Small intestine (tissue), 7 donors: ENCODE measurements at regions not wholly inside any gene's neighbourhood (a gene's known extent, or its start where the extent isn't known, plus 50 kb on each side); places are given as distances from the start of the nearest gene placed in this dataset.
"Not testable (repeated sequence)": the region's sequence is repeated elsewhere in the genome, so short reads cannot be mapped to it uniquely, and the experiment has no call there.

Experiments used
- DNase-seq, 2 donors: peaks; one replicate each; pipeline versions ENCODE4 v3.0.0 to v3.0.0-alpha.2; 2013
- FAIRE-seq: peaks from 2 replicates; lab custom pipeline; 2012; peaks lifted over from hg19 to GRCh38; lab: Jason Lieb, UNC
- H3K27ac ChIP-seq, 3 donors: one replicate each; pipeline ENCODE4 v1.5.1; 2013; ENCODE audit warnings: low read length in 2 of 3, mild to moderate bottlenecking in 2 of 3, control low read depth in 1 of 3, inconsistent platforms in 1 of 3, low read depth in 1 of 3, moderate library complexity in 1 of 3
- H3K27me3 ChIP-seq, 3 donors: one replicate each; pipeline ENCODE4 v1.6.1; 2013; ENCODE audit warnings: low read length in 3 of 3, inconsistent platforms in 1 of 3; ENCODE audit not compliant: control insufficient read depth in 3 of 3, insufficient read depth in 3 of 3
- H3K36me3 ChIP-seq, 3 donors: one replicate each; pipeline ENCODE4 v1.6.1; 2013; ENCODE audit warnings: low read length in 3 of 3, inconsistent platforms in 1 of 3, low read depth in 1 of 3, mild to moderate bottlenecking in 1 of 3, moderate library complexity in 1 of 3; ENCODE audit not compliant: control insufficient read depth in 3 of 3, insufficient read depth in 2 of 3
- H3K4me1 ChIP-seq, 3 donors: one replicate each; pipeline ENCODE4 v1.6.1; 2013; ENCODE audit warnings: low read length in 2 of 3, inconsistent platforms in 1 of 3, low read depth in 1 of 3, mild to moderate bottlenecking in 1 of 3, moderate library complexity in 1 of 3; ENCODE audit not compliant: control insufficient read depth in 3 of 3, insufficient read depth in 2 of 3
- H3K4me3 ChIP-seq, 3 donors: one replicate each; pipeline ENCODE4 v1.5.1; 2013; ENCODE audit warnings: low read length in 3 of 3, control low read depth in 1 of 3, inconsistent platforms in 1 of 3, low read depth in 1 of 3, mild to moderate bottlenecking in 1 of 3, moderate library complexity in 1 of 3
- H3K9me3 ChIP-seq, 2 donors: one replicate each; pipeline ENCODE4 v1.6.1; 2013; ENCODE audit warnings: low read depth in 1 of 2, low read length in 1 of 2; ENCODE audit not compliant: control insufficient read depth in 2 of 2, insufficient read depth in 1 of 2
- WGBS, 3 donors: extraction: QIAGEN DNeasy Blood & Tissue Kit; methylation state at CpG; one replicate each; pipeline ENCODE4 v1.1.7; 2013; 5-methylcytosine and 5-hydroxymethylcytosine counted together
- donor health status: healthy with polysubstance abuse.
- donor health status: control.
- donor health status: control.
- donor health status: Bipolar disorder and iron deficiency.
- donor health status: healthy.

GRCh38 chr3:10637342-10637741, 132.0 kb upstream of the ATP2B2 start:
- FAIRE-seq (no peak), DNase-seq (no peak)
- Histone ChIP-seq H3K27me3 (no peaks in the 10 kb centered on the region), H3K27ac (no peak overlapping the region), H3K4me3 (no peak overlapping the region), H3K36me3 (no peaks in the 10 kb centered on the region), H3K4me1 (no peaks in the 10 kb centered on the region), H3K9me3 (peaks cover 0 to 4% of the 10 kb centered on the region in 2 donors)

- Histone ChIP-seq H3K4me3 (no peak overlapping the region), H3K27me3 (no peaks in the 10 kb centered on the region), H3K27ac (no peak overlapping the region), H3K9me3 (peaks cover 0 to 4% of the 10 kb centered on the region in 2 donors), H3K36me3 (no peaks in the 10 kb centered on the region), H3K4me1 (no peaks in the 10 kb centered on the region)
- FAIRE-seq (no peak), DNase-seq (no peak)
Measured at GRCh38 chr3:10638466-10638865, 133.1 kb upstream of the ATP2B2 start.

- Histone ChIP-seq H3K27me3 (no peaks in the 10 kb centered on the region), H3K4me3 (no peak overlapping the region), H3K36me3 (no peaks in the 10 kb centered on the region), H3K4me1 (no peaks in the 10 kb centered on the region), H3K9me3 (peaks cover 0 to 1% of the 10 kb centered on the region in 2 donors), H3K27ac (no peak overlapping the region)
- FAIRE-seq (no peak), DNase-seq (no peak)
- WGBS, 3 donors = 98 to 100% (median 100%) methylated on average over 2 of the region's 2 CpGs
Measured at GRCh38 chr3:10641760-10642159, 136.4 kb upstream of the ATP2B2 start.

- no peak overlapping the region for H3K4me3 ChIP-seq
- no peak for FAIRE-seq
- no peaks in the 10 kb centered on the region for H3K4me1 ChIP-seq
- H3K27ac ChIP-seq = no peak overlapping the region
- H3K9me3 ChIP-seq = no peaks in the 10 kb centered on the region
- no peak for DNase-seq
- H3K36me3 ChIP-seq = no peaks in the 10 kb centered on the region
- H3K27me3 ChIP-seq = no peaks in the 10 kb centered on the region
- 67 to 78% (median 74%) methylated on average over 4 of the region's 4 CpGs for WGBS, 3 donors
Measured at GRCh38 chr3:10644189-10644588, 138.8 kb upstream of the ATP2B2 start.

GRCh38 chr3:10645800-10646199, 140.4 kb upstream of the ATP2B2 start:
- Histone ChIP-seq H3K27ac (no peak overlapping the region), H3K4me1 (no peaks in the 10 kb centered on the region), H3K9me3 (no peaks in the 10 kb centered on the region), H3K27me3 (no peaks in the 10 kb centered on the region), H3K4me3 (no peak overlapping the region), H3K36me3 (no peaks in the 10 kb centered on the region)
- DNase-seq (no peak), FAIRE-seq (no peak)
- 45 to 50% (median 47%) methylated on average over 7 of the region's 7 CpGs for WGBS, 3 donors

GRCh38 chr3:10646531-10647335, 141.3 kb upstream of the ATP2B2 start:
- Histone ChIP-seq H3K36me3 (no peaks in the 10 kb centered on the region), H3K4me3 (no peak overlapping the region), H3K27me3 (no peaks in the 10 kb centered on the region), H3K27ac (no peak overlapping the region), H3K4me1 (no peaks in the 10 kb centered on the region), H3K9me3 (no peaks in the 10 kb centered on the region)
- FAIRE-seq (no peak), DNase-seq (no peak)
- 58 to 68% (median 58%) methylated on average over 9 of the region's 9 CpGs for whole genome bisulfite sequencing, 3 donors

GRCh38 chr3:10647376-10647775, 142.0 kb upstream of the ATP2B2 start:
- Histone ChIP-seq H3K27me3 (no peaks in the 10 kb centered on the region), H3K27ac (no peak overlapping the region), H3K4me1 (no peaks in the 10 kb centered on the region), H3K4me3 (no peak overlapping the region), H3K9me3 (no peaks in the 10 kb centered on the region), H3K36me3 (no peaks in the 10 kb centered on the region)
- 86 to 95% (median 94%) methylated on average over 5 of the region's 5 CpGs for WGBS, 3 donors
- no peak for FAIRE-seq
- DNase-seq = no peak

- FAIRE-seq (no peak), DNase-seq (no peak)
- no peaks in the 10 kb centered on the region for H3K9me3 ChIP-seq
- H3K36me3 ChIP-seq = no peaks in the 10 kb centered on the region
- no peak overlapping the region for H3K27ac ChIP-seq
- no peak overlapping the region for H3K4me3 ChIP-seq
- no peaks in the 10 kb centered on the region for H3K4me1 ChIP-seq
- no peaks in the 10 kb centered on the region for H3K27me3 ChIP-seq
- 43 to 70% (median 56%) methylated on average over 4 of the region's 4 CpGs for WGBS, 3 donors
Measured at GRCh38 chr3:10648181-10648580, 142.8 kb upstream of the ATP2B2 start.

- H3K27me3 ChIP-seq, FAIRE-seq, DNase-seq, H3K27ac ChIP-seq, H3K36me3 ChIP-seq, H3K4me1 ChIP-seq, H3K4me3 ChIP-seq, H3K9me3 ChIP-seq: not testable (repeated sequence)
- WGBS, 3 donors = 54 to 86% (median 75%) methylated on average over 1 of the region's 1 CpG
Measured at GRCh38 chr3:10649463-10649862, 144.1 kb upstream of the ATP2B2 start.
